Liver (tissue), 8 donors: ENCODE measurements at regions not wholly inside any gene's neighbourhood (a gene's known extent, or its start where the extent isn't known, plus 50 kb on each side); places are given as distances from the start of the nearest gene placed in this dataset.
"Not testable (repeated sequence)": the region's sequence is repeated elsewhere in the genome, so short reads cannot be mapped to it uniquely, and the experiment has no call there.

ENCODE experiments used
- DNase-seq: peaks from one replicate; pipeline ENCODE4 v3.0.0-alpha.2; 2017; ENCODE audit warnings: low spot score
- H3K27ac ChIP-seq, 2 donors: one replicate each; pipeline ENCODE4 v1.7.0; 2013; ENCODE audit warnings: inconsistent platforms in 2 of 2, low read length in 2 of 2, control low read depth in 1 of 2, low read depth in 1 of 2, mild to moderate bottlenecking in 1 of 2
- H3K27me3 ChIP-seq, 4 donors: one replicate each; pipeline versions ENCODE4 v1.6.1 to v1.7.0; 2013; ENCODE audit warnings: low read length in 3 of 4, inconsistent platforms in 1 of 4, mild to moderate bottlenecking in 1 of 4, moderate library complexity in 1 of 4; ENCODE audit not compliant: control insufficient read depth in 4 of 4, insufficient read depth in 4 of 4
- H3K36me3 ChIP-seq, 4 donors: one replicate each; pipeline versions ENCODE4 v1.6.1 to v1.7.0; 2013; ENCODE audit warnings: low read length in 3 of 4, mild to moderate bottlenecking in 3 of 4, low read depth in 1 of 4, moderate library complexity in 1 of 4; ENCODE audit not compliant: control insufficient read depth in 4 of 4, insufficient read depth in 3 of 4
- H3K4me1 ChIP-seq, 4 donors: one replicate each; pipeline versions ENCODE4 v1.6.1 to v1.7.0; 2013; ENCODE audit warnings: low read length in 3 of 4, mild to moderate bottlenecking in 3 of 4, moderate library complexity in 1 of 4; ENCODE audit not compliant: control insufficient read depth in 4 of 4, insufficient read depth in 4 of 4
- H3K4me3 ChIP-seq, 3 donors: one replicate each; pipeline versions ENCODE4 v1.6.1 to v1.7.0; 2013; ENCODE audit warnings: low read length in 3 of 3, control low read depth in 1 of 3, low read depth in 1 of 3, mild to moderate bottlenecking in 1 of 3
- H3K9ac ChIP-seq, 2 donors: one replicate each; pipeline ENCODE4 v1.7.0; 2013; ENCODE audit warnings: low read length in 2 of 2, mild to moderate bottlenecking in 2 of 2, moderate library complexity in 2 of 2, control low read depth in 1 of 2, low read depth in 1 of 2
- H3K9me3 ChIP-seq, 4 donors: one replicate each; pipeline versions ENCODE4 v1.6.1 to v1.7.0; 2013; ENCODE audit warnings: low read length in 3 of 4; ENCODE audit not compliant: control insufficient read depth in 4 of 4
- ATF3 ChIP-seq: IDR thresholded peaks from 2 replicates; pipeline ENCODE4 v1.6.1; 2016; ENCODE audit warnings: antibody characterized with exemption
- CTCF ChIP-seq: fragments of 150-350 bp; IDR thresholded peaks from 2 replicates; pipeline ENCODE4 v1.5.1; 2017; ENCODE audit warnings: improper control_type of control experiment, low read depth, low read length; ENCODE audit not compliant: missing input control
- EGR1 ChIP-seq, 2 donors: IDR thresholded peaks; 2 replicates each; pipeline ENCODE4 v1.6.1; 2016 to 2018; ENCODE audit warnings: antibody characterized with exemption in 2 of 2, low read depth in 2 of 2
- FOXA1 ChIP-seq: IDR thresholded peaks from 2 replicates; pipeline ENCODE4 v1.6.1; 2016; ENCODE audit warnings: antibody characterized with exemption
- FOXA2 ChIP-seq: IDR thresholded peaks from 2 replicates; pipeline ENCODE4 v1.6.1; 2016; ENCODE audit warnings: antibody characterized with exemption
- GABPA ChIP-seq, 2 donors: IDR thresholded peaks in 1 of 2; conservative IDR thresholded peaks in 1 of 2; 2 replicates each; pipeline ENCODE4 v1.6.1; 2016; ENCODE audit warnings: antibody characterized with exemption in 2 of 2, mild to moderate bottlenecking in 1 of 2, moderate library complexity in 1 of 2
- HNF4A ChIP-seq, 2 donors: conservative IDR thresholded peaks; 2 replicates each; pipeline ENCODE4 v1.6.1; 2016; ENCODE audit warnings: antibody characterized with exemption in 2 of 2, mild to moderate bottlenecking in 2 of 2
- HNF4G ChIP-seq: IDR thresholded peaks from 2 replicates; pipeline ENCODE4 v1.6.1; 2016; ENCODE audit warnings: antibody characterized with exemption
- JUND ChIP-seq, 2 donors: IDR thresholded peaks; 2 replicates each; pipeline ENCODE4 v1.6.1; 2016; ENCODE audit warnings: antibody characterized with exemption in 2 of 2
- MAX ChIP-seq: IDR thresholded peaks from 2 replicates; pipeline ENCODE4 v1.6.1; 2016; ENCODE audit warnings: antibody characterized with exemption
- NR2F2 ChIP-seq: IDR thresholded peaks from 2 replicates; pipeline ENCODE4 v1.6.1; 2016; ENCODE audit warnings: antibody characterized with exemption
- RAD21 ChIP-seq, 2 donors: IDR thresholded peaks; 2 replicates each; pipeline ENCODE4 v1.6.1; 2016; ENCODE audit warnings: antibody characterized with exemption in 2 of 2, mild to moderate bottlenecking in 2 of 2
- RXRA ChIP-seq, 2 donors: IDR thresholded peaks; 2 replicates each; pipeline ENCODE4 v1.6.1; 2017 to 2018; ENCODE audit warnings: antibody characterized with exemption in 2 of 2, mild to moderate bottlenecking in 1 of 2
- SP1 ChIP-seq: IDR thresholded peaks from 2 replicates; pipeline ENCODE4 v1.6.1; 2018; ENCODE audit warnings: antibody characterized with exemption, mild to moderate bottlenecking
- TAF1 ChIP-seq: conservative IDR thresholded peaks from 2 replicates; pipeline ENCODE4 v1.6.1; 2016; ENCODE audit warnings: antibody characterized with exemption, mild to moderate bottlenecking
- YY1 ChIP-seq: IDR thresholded peaks from 2 replicates; pipeline ENCODE4 v1.6.1; 2016; ENCODE audit warnings: antibody characterized with exemption, mild to moderate bottlenecking
- ZBTB33 ChIP-seq: IDR thresholded peaks from 2 replicates; pipeline ENCODE4 v1.6.1; 2016; ENCODE audit warnings: antibody characterized with exemption
- WGBS: extraction: QIAGEN DNeasy Blood & Tissue Kit; methylation state at CpG from one replicate; pipeline ENCODE4 v1.1.7; 2013; 5-methylcytosine and 5-hydroxymethylcytosine counted together
- TF ChIP-seq, protein P1 (sequence below): IDR thresholded peaks from 2 replicates; pipeline ENCODE4 v1.6.1; 2016; ENCODE audit warnings: antibody characterized with exemption, mild to moderate bottlenecking
- donor health status: healthy.
- donor health status: healthy.
- donor health status: healthy.
- donor health status: healthy.
- donor health status: healthy.

DNA sequence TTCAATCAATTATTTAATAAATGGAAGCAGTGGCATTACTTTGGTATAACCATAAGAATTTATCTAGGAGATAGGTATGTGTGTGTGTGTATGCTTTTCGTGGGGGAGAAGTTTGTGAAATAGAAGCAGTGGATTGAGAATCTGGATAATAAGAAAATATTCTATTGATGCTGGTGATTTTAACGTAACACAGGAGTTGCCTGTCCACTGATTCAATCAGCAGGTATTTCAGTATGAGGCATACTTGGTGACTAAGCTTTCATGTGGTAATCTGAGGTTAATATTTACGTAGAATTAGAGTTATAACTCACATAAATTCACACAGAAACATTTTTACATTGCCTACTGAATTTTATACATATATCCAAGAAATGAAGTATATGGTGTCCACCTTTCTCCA, 568.0 kb downstream of the ZWINT start:
- H3K4me1 ChIP-seq: no peaks in the 10 kb centered on the region
- no peak for TF ChIP-seq RXRA (IDR thresholded peaks at IDR 0.05)
- TF ChIP-seq ATF3: no peak
- no peak for TF ChIP-seq RAD21 (IDR thresholded peaks at IDR 0.05)
- no peak for TF ChIP-seq GABPA (IDR thresholded peaks at IDR 0.05 in 1 of 2, conservative IDR thresholded peaks at IDR 0.05 in 1 of 2)
- TF ChIP-seq HNF4A (conservative IDR thresholded peaks at IDR 0.05): no peak
- no peak for TF ChIP-seq MAX
- TF ChIP-seq ZBTB33: no peak
- no peak for TF ChIP-seq SP1
- TF ChIP-seq EGR1 (IDR thresholded peaks at IDR 0.05; ENCODE audit: low read depth in 2 of 2): no peak
- TF ChIP-seq CTCF: no peak
- TF ChIP-seq YY1: no peak
- TF ChIP-seq HNF4G: no peak
- no peak for TF ChIP-seq JUND (IDR thresholded peaks at IDR 0.05)
- TF ChIP-seq NR2F2: no peak
- no peak for TF ChIP-seq TAF1
- TF ChIP-seq, protein P1, sequence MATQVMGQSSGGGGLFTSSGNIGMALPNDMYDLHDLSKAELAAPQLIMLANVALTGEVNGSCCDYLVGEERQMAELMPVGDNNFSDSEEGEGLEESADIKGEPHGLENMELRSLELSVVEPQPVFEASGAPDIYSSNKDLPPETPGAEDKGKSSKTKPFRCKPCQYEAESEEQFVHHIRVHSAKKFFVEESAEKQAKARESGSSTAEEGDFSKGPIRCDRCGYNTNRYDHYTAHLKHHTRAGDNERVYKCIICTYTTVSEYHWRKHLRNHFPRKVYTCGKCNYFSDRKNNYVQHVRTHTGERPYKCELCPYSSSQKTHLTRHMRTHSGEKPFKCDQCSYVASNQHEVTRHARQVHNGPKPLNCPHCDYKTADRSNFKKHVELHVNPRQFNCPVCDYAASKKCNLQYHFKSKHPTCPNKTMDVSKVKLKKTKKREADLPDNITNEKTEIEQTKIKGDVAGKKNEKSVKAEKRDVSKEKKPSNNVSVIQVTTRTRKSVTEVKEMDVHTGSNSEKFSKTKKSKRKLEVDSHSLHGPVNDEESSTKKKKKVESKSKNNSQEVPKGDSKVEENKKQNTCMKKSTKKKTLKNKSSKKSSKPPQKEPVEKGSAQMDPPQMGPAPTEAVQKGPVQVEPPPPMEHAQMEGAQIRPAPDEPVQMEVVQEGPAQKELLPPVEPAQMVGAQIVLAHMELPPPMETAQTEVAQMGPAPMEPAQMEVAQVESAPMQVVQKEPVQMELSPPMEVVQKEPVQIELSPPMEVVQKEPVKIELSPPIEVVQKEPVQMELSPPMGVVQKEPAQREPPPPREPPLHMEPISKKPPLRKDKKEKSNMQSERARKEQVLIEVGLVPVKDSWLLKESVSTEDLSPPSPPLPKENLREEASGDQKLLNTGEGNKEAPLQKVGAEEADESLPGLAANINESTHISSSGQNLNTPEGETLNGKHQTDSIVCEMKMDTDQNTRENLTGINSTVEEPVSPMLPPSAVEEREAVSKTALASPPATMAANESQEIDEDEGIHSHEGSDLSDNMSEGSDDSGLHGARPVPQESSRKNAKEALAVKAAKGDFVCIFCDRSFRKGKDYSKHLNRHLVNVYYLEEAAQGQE: no peak
- no peak for TF ChIP-seq FOXA1
- no peak for TF ChIP-seq FOXA2
- no peak overlapping the region for H3K4me3 ChIP-seq
- H3K36me3 ChIP-seq: no peaks in the 10 kb centered on the region
- 80% methylated on average over 3 of the region's 3 CpGs for WGBS
- no peaks in the 10 kb centered on the region for H3K27me3 ChIP-seq
- DNase-seq: no peak
- H3K27ac ChIP-seq: no peak overlapping the region
- no peaks in the 10 kb centered on the region for H3K9me3 ChIP-seq
- no peak overlapping the region for H3K9ac ChIP-seq

DNA sequence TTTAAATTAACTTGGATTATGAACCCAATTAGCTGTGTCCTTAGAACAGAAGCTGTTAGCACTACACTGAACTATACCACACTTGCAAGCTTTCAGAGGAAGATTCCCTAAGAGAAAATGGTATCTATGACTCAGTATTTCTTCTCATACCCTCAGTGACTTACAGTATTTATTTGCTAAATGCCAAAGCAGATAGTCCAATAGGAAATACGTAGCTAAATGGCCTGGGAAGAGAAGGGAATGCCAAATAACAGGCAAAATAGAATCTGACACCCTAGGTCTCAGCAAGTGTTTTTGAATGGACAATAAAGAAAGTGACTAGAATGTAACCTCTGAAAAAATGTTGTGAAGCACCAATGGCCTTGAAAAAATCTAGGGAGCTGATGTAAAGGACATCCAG, 570.8 kb downstream of the ZWINT start:
- H3K9ac ChIP-seq, H3K36me3 ChIP-seq, DNase-seq, H3K27ac ChIP-seq, H3K4me3 ChIP-seq, H3K27me3 ChIP-seq, H3K4me1 ChIP-seq, H3K9me3 ChIP-seq: not testable (repeated sequence)
- WGBS: 73% methylated on average over 1 of the region's 1 CpG
